ENCODE measurements at regions not wholly inside any gene's neighbourhood (a gene's known extent, or its start where the extent isn't known, plus 50 kb on each side); places are given as distances from the start of the nearest gene placed in this dataset.

- Histone ChIP-seq H2AFZ (ENCODE audit: low read depth, low read length) (no peak overlapping the region), H3K36me3 (ENCODE audit: control insufficient read depth in 2 of 2, extremely low read depth in 1 of 2, insufficient read depth in 2 of 2, low read length in 2 of 2) (no peaks in the 10 kb centered on the region), H4K20me1 (replicated peaks; ENCODE audit: control insufficient read depth, extremely low read depth, insufficient read depth, low read length) (no peaks in the 10 kb centered on the region), H3K27me3 (ENCODE audit: control insufficient read depth in 2 of 2, insufficient read depth in 2 of 2, low read length in 2 of 2) (no peaks in the 10 kb centered on the region), H3K4me1 (ENCODE audit: control insufficient read depth, extremely low read depth, insufficient read depth, low read length) (no peaks in the 10 kb centered on the region), H3K9me1 (replicated peaks; ENCODE audit: control insufficient read depth, extremely low read depth, insufficient read depth, low read length) (no peaks in the 10 kb centered on the region), H3K9ac (replicated peaks; ENCODE audit: extremely low read depth, insufficient read depth, low read length) (no peak overlapping the region), H3K79me2 (ENCODE audit: control insufficient read depth, insufficient read depth, low read length) (no peaks in the 10 kb centered on the region), H3K4me3 (replicated peaks in 1 of 3; ENCODE audit: insufficient read depth in 1 of 3, low read depth in 1 of 3, low read length in 3 of 3) (no peak overlapping the region), H3K4me2 (ENCODE audit: insufficient read depth, low read length) (no peak overlapping the region), H3K27ac (ENCODE audit: insufficient read depth, low read depth, low read length) (no peak overlapping the region), H3K9me3 (replicated peaks; ENCODE audit: control insufficient read depth, insufficient read depth, low read length) (no peaks in the 10 kb centered on the region)
- ChIA-PET CTCF (no interaction called here), POLR2A (no interaction called here)
- dilution Hi-C loops (cut with MboI; ENCODE audit: extremely low pct_ligation_motif_present, low sequenced_read_pairs) (no loop called here), intact Hi-C loops (cut with micrococcal nuclease) (no loop called here)
- DNase-seq (ENCODE audit: low read depth, low spot score) (no peak), FAIRE-seq (no peak)
- no peak for TF ChIP-seq POLR2A (IDR thresholded peaks at IDR 0.05; ENCODE audit: low read depth, low read length)
- TF ChIP-seq MYC (IDR thresholded peaks at IDR 0.05; ENCODE audit: low read depth, low read length) = no peak
- TF ChIP-seq FOS (IDR thresholded peaks at IDR 0.05; ENCODE audit: borderline replicate concordance, insufficient read depth, low read length) = no peak
- no peak for TF ChIP-seq GATA2 (IDR thresholded peaks at IDR 0.05; ENCODE audit: insufficient read depth, insufficient read length, low read depth, low read length)
- TF ChIP-seq EZH2 (IDR thresholded peaks at IDR 0.05; ENCODE audit: borderline replicate concordance, low read depth, low read length, severe bottlenecking) = no peak
- no peak for TF ChIP-seq JUN (IDR thresholded peaks at IDR 0.05; ENCODE audit: borderline replicate concordance, insufficient read depth, insufficient read length, low read depth)
- TF ChIP-seq, protein P1, sequence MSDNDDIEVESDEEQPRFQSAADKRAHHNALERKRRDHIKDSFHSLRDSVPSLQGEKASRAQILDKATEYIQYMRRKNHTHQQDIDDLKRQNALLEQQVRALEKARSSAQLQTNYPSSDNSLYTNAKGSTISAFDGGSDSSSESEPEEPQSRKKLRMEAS (IDR thresholded peaks at IDR 0.05; ENCODE audit: insufficient read depth, insufficient read length) = no peak
- no peak for TF ChIP-seq CTCF (IDR thresholded peaks at IDR 0.05; ENCODE audit: extremely low read depth in 1 of 2, insufficient read depth in 1 of 2, low read depth in 1 of 2, low read length in 2 of 2)
- TF ChIP-seq POLR2AphosphoS5 (IDR thresholded peaks at IDR 0.05; ENCODE audit: insufficient read depth, low read depth, low read length) = no peak
- BruUV-seq (replicated peaks) = no TSS peak
These were observed 268.2 kb downstream of the SH3GL2 start for GRCh38 chr9:17846948-17847655.
